GM12878 (cell line): ENCODE measurements at regions not wholly inside any gene's neighbourhood (a gene's known extent, or its start where the extent isn't known, plus 50 kb on each side); places are given as distances from the start of the nearest gene placed in this dataset.

ENCODE experiments used
- ATAC-seq: fragments of 200-7000 bp; cut with Tn5 transposase; 3 replicates; pipeline ENCODE4 v1.9.1; 2020; ENCODE audit warnings: mild to moderate bottlenecking, moderate library complexity
- BruUV-seq: library from RNA; stranded (reverse); fragments of 400-500 nt; replicated peaks from 2 replicates; lab custom pipeline; 2021; lab: Mats Ljungman, UMichigan
- CTCF ChIA-PET: fragments of 300-600 bp; sonication (Branson Sonifier 250); formaldehyde crosslinking; extraction: SDS; loops from one replicate; lab custom pipeline; 2021; ENCODE audit warnings: inconsistent platforms; lab: Yijun Ruan, JAX
- POLR2A ChIA-PET: fragments of 350-600 bp; formaldehyde crosslinking; extraction: SDS; loops from one replicate; lab custom pipeline; 2021; ENCODE audit warnings: inconsistent platforms; lab: Charles Lee
- RAD21 ChIA-PET: fragments of 300-600 bp; sonication (Branson Sonifier 250); formaldehyde crosslinking; loops from one replicate; lab custom pipeline; 2023; ENCODE audit warnings: antibody characterized with exemption; ENCODE audit not compliant: unreplicated experiment; lab: Charles Lee
- SMC1A ChIA-PET: fragments of 300-600 bp; sonication (Branson Sonifier 250); formaldehyde crosslinking; loops from one replicate; lab custom pipeline; 2023; ENCODE audit not compliant: unreplicated experiment, uncharacterized antibody; lab: Charles Lee
- DNase-seq: peaks from one replicate; pipeline ENCODE4 v3.0.0-alpha.2; 2011; ENCODE audit warnings: low read depth, low spot score
- FAIRE-seq: peaks from 3 replicates; lab custom pipeline; 2011; peaks lifted over from hg19 to GRCh38; lab: Jason Lieb, UNC
- H2AFZ ChIP-seq: 2 replicates; pipeline ENCODE4 v1.6.0; 2011; ENCODE audit warnings: low read depth, low read length, control low read depth; ENCODE audit not compliant: control insufficient read depth
- H3K27ac ChIP-seq: 2 replicates; pipeline ENCODE4 v1.5.1; 2011; ENCODE audit warnings: control low read depth; ENCODE audit not compliant: control insufficient read depth, insufficient read depth
- H3K27me3 ChIP-seq, 2 experiments: replicated peaks in 1 of 2; 2 replicates each; pipeline versions ENCODE4 v1.6.0 to v1.6.1; 2011; ENCODE audit warnings: low read length in 1 of 2; ENCODE audit not compliant: control insufficient read depth in 2 of 2, insufficient read depth in 2 of 2
- H3K36me3 ChIP-seq, 2 experiments: 2 replicates each; pipeline ENCODE4 v1.5.1; 2011; ENCODE audit warnings: low read length in 1 of 2; ENCODE audit not compliant: control insufficient read depth in 2 of 2, insufficient read depth in 2 of 2
- H3K4me1 ChIP-seq: 2 replicates; pipeline ENCODE4 v1.6.1; 2011; ENCODE audit warnings: mild to moderate bottlenecking, low read length, moderate library complexity, mixed read lengths; ENCODE audit not compliant: control insufficient read depth, insufficient read depth
- H3K4me2 ChIP-seq: 2 replicates; pipeline ENCODE4 v1.6.0; 2011; ENCODE audit warnings: control low read depth; ENCODE audit not compliant: control insufficient read depth, insufficient read depth
- H3K4me3 ChIP-seq: fragments of 200-600 bp; sonication (generic); 2 replicates; pipeline ENCODE4 v1.5.1; 2016
- H3K79me2 ChIP-seq: 2 replicates; pipeline ENCODE4 v1.6.0; 2011; ENCODE audit warnings: low read length; ENCODE audit not compliant: control insufficient read depth, insufficient read depth
- H3K9ac ChIP-seq: 2 replicates; pipeline ENCODE4 v1.8.0; 2011; ENCODE audit warnings: low read length, control low read depth, mixed read lengths; ENCODE audit not compliant: control insufficient read depth, insufficient read depth
- H3K9me3 ChIP-seq: replicated peaks from 3 replicates; pipeline ENCODE4 v1.5.1; 2011; ENCODE audit warnings: mild to moderate bottlenecking, low read length; ENCODE audit not compliant: control insufficient read depth, insufficient read depth
- H4K20me1 ChIP-seq: 2 replicates; pipeline ENCODE4 v1.6.0; 2011; ENCODE audit not compliant: control insufficient read depth, insufficient read depth
- CBFB ChIP-seq: IDR thresholded peaks from 2 replicates; pipeline ENCODE4 v1.6.1; 2016; ENCODE audit warnings: antibody characterized with exemption, low read depth
- CHD1 ChIP-seq: IDR thresholded peaks from 2 replicates; pipeline ENCODE4 v1.6.1; 2012; ENCODE audit warnings: low read depth, low read length, improper control_type of control experiment
- ETV6 ChIP-seq, 2 experiments: fragments of 450-650 bp in 1 of 2; IDR thresholded peaks in 1 of 2; conservative IDR thresholded peaks in 1 of 2; 2 replicates each; pipeline ENCODE4 v1.6.1; 2014; ENCODE audit warnings: antibody characterized with exemption in 1 of 2, borderline replicate concordance in 1 of 2, low read depth in 1 of 2, mild to moderate bottlenecking in 1 of 2, moderate library complexity in 1 of 2
- NFIC ChIP-seq: IDR thresholded peaks from 2 replicates; pipeline ENCODE4 v1.6.1; 2012; ENCODE audit warnings: low read depth, mild to moderate bottlenecking, inconsistent platforms, low read length, moderate library complexity
- NR2C1 ChIP-seq: fragments of 450-650 bp; IDR thresholded peaks from 2 replicates; pipeline ENCODE4 v1.6.1; 2017; ENCODE audit warnings: antibody characterized with exemption, mild to moderate bottlenecking, moderate library complexity
- PAX5 ChIP-seq: IDR thresholded peaks from 2 replicates; pipeline ENCODE4 v1.6.1; 2011; ENCODE audit warnings: low read depth, low read length, borderline replicate concordance
- PML ChIP-seq: IDR thresholded peaks from 2 replicates; pipeline ENCODE4 v1.6.1; 2012; ENCODE audit warnings: low read length, inconsistent platforms
- ZBED1 ChIP-seq: IDR thresholded peaks from 2 replicates; pipeline ENCODE4 v1.6.1; 2016; ENCODE audit warnings: borderline replicate concordance
- ZNF207 ChIP-seq: fragments of 450-650 bp; IDR thresholded peaks from 2 replicates; pipeline ENCODE4 v1.6.1; 2014; ENCODE audit warnings: antibody characterized with exemption, mild to moderate bottlenecking, borderline replicate concordance
- WGBS: methylation state at CpG from one replicate; pipeline ENCODE4 v1.1.6; 2016; ENCODE audit warnings: low lambda C conversion rate; ENCODE audit not compliant: insufficient replicate concordance, insufficient coverage; ENCODE audit errors: missing lambda C conversion rate; 5-methylcytosine and 5-hydroxymethylcytosine counted together
- in situ Hi-C: fragments of 300-500 bp; cut with MboI; formaldehyde crosslinking; loops from 9 replicates; pipeline ENCODE4 v1.14.3; 2018; ENCODE audit warnings: mixed read lengths
- intact Hi-C: fragments of 100-400 bp; cut with micrococcal nuclease; formaldehyde crosslinking; loops from one replicate; pipeline ENCODE4 v1.14.2; 2022; ENCODE audit not compliant: unreplicated experiment
- TF ChIP-seq, protein P1 (sequence below): IDR thresholded peaks from 2 replicates; pipeline ENCODE4 v1.6.1; 2011; ENCODE audit warnings: borderline replicate concordance, low read depth, mild to moderate bottlenecking, moderate library complexity, low read length; ENCODE audit not compliant: insufficient read depth, poor library complexity, severe bottlenecking
- TF ChIP-seq, protein P2 (sequence below): fragments of 450-650 bp; IDR thresholded peaks from 2 replicates; pipeline ENCODE4 v1.6.1; 2017; ENCODE audit warnings: borderline replicate concordance
- TF ChIP-seq, protein P3 (sequence below): fragments of 450-650 bp; IDR thresholded peaks from 2 replicates; pipeline ENCODE4 v1.6.1; 2016; ENCODE audit warnings: mild to moderate bottlenecking, moderate library complexity, borderline replicate concordance
- TF ChIP-seq, protein P4 (sequence below): IDR thresholded peaks from 2 replicates; pipeline ENCODE4 v1.6.1; 2012; ENCODE audit warnings: mild to moderate bottlenecking, low read depth, low read length
- TF ChIP-seq, protein P5 (sequence below): IDR thresholded peaks from 2 replicates; pipeline ENCODE4 v1.6.1; 2011; ENCODE audit warnings: low read depth, mild to moderate bottlenecking, low read length, moderate library complexity, borderline replicate concordance; ENCODE audit errors: extremely low read depth

DNA sequence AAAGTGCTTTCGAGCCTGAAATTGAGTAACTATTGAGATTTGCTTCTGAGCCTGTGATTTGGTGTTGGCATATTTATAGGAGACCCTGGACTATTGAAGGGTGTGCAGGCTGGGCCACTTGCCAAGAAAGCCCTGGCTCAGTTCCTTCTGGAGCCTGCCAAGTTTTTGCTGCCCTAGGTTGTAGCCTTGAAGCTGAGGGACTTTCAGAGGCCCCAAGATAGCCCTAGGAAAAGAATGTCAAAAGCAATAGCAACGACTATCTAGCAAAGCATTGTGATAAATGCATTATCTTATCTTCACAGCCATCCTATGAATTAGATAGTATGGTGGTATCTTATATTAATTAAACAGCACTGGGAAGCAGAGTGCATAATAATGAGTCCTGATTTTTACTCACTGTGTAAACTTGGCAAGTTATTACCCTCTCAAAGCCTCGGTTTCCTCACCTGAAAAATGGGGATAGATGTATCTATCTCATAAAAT lies 473.7 kb upstream of the PODXL start:
- ChIA-PET CTCF (no interaction called here), POLR2A (no interaction called here), SMC1A (no interaction called here), RAD21 (no interaction called here)
- TF ChIP-seq, protein P1, sequence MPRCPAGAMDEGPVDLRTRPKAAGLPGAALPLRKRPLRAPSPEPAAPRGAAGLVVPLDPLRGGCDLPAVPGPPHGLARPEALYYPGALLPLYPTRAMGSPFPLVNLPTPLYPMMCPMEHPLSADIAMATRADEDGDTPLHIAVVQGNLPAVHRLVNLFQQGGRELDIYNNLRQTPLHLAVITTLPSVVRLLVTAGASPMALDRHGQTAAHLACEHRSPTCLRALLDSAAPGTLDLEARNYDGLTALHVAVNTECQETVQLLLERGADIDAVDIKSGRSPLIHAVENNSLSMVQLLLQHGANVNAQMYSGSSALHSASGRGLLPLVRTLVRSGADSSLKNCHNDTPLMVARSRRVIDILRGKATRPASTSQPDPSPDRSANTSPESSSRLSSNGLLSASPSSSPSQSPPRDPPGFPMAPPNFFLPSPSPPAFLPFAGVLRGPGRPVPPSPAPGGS, result no peak
- no peak for TF ChIP-seq NR2C1
- TF ChIP-seq ZBED1, result no peak
- no peak for TF ChIP-seq NFIC
- TF ChIP-seq PAX5, result no peak
- TF ChIP-seq CBFB, result no peak
- TF ChIP-seq, protein P2, sequence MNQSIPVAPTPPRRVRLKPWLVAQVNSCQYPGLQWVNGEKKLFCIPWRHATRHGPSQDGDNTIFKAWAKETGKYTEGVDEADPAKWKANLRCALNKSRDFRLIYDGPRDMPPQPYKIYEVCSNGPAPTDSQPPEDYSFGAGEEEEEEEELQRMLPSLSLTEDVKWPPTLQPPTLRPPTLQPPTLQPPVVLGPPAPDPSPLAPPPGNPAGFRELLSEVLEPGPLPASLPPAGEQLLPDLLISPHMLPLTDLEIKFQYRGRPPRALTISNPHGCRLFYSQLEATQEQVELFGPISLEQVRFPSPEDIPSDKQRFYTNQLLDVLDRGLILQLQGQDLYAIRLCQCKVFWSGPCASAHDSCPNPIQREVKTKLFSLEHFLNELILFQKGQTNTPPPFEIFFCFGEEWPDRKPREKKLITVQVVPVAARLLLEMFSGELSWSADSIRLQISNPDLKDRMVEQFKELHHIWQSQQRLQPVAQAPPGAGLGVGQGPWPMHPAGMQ, result no peak
- TF ChIP-seq, protein P3, sequence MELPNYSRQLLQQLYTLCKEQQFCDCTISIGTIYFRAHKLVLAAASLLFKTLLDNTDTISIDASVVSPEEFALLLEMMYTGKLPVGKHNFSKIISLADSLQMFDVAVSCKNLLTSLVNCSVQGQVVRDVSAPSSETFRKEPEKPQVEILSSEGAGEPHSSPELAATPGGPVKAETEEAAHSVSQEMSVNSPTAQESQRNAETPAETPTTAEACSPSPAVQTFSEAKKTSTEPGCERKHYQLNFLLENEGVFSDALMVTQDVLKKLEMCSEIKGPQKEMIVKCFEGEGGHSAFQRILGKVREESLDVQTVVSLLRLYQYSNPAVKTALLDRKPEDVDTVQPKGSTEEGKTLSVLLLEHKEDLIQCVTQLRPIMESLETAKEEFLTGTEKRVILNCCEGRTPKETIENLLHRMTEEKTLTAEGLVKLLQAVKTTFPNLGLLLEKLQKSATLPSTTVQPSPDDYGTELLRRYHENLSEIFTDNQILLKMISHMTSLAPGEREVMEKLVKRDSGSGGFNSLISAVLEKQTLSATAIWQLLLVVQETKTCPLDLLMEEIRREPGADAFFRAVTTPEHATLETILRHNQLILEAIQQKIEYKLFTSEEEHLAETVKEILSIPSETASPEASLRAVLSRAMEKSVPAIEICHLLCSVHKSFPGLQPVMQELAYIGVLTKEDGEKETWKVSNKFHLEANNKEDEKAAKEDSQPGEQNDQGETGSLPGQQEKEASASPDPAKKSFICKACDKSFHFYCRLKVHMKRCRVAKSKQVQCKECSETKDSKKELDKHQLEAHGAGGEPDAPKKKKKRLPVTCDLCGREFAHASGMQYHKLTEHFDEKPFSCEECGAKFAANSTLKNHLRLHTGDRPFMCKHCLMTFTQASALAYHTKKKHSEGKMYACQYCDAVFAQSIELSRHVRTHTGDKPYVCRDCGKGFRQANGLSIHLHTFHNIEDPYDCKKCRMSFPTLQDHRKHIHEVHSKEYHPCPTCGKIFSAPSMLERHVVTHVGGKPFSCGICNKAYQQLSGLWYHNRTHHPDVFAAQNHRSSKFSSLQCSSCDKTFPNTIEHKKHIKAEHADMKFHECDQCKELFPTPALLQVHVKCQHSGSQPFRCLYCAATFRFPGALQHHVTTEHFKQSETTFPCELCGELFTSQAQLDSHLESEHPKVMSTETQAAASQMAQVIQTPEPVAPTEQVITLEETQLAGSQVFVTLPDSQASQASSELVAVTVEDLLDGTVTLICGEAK, result no peak
- no peak for TF ChIP-seq ZNF207
- TF ChIP-seq, protein P4, sequence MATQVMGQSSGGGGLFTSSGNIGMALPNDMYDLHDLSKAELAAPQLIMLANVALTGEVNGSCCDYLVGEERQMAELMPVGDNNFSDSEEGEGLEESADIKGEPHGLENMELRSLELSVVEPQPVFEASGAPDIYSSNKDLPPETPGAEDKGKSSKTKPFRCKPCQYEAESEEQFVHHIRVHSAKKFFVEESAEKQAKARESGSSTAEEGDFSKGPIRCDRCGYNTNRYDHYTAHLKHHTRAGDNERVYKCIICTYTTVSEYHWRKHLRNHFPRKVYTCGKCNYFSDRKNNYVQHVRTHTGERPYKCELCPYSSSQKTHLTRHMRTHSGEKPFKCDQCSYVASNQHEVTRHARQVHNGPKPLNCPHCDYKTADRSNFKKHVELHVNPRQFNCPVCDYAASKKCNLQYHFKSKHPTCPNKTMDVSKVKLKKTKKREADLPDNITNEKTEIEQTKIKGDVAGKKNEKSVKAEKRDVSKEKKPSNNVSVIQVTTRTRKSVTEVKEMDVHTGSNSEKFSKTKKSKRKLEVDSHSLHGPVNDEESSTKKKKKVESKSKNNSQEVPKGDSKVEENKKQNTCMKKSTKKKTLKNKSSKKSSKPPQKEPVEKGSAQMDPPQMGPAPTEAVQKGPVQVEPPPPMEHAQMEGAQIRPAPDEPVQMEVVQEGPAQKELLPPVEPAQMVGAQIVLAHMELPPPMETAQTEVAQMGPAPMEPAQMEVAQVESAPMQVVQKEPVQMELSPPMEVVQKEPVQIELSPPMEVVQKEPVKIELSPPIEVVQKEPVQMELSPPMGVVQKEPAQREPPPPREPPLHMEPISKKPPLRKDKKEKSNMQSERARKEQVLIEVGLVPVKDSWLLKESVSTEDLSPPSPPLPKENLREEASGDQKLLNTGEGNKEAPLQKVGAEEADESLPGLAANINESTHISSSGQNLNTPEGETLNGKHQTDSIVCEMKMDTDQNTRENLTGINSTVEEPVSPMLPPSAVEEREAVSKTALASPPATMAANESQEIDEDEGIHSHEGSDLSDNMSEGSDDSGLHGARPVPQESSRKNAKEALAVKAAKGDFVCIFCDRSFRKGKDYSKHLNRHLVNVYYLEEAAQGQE, result no peak
- no peak for TF ChIP-seq PML
- no peak for TF ChIP-seq CHD1
- TF ChIP-seq, protein P5, sequence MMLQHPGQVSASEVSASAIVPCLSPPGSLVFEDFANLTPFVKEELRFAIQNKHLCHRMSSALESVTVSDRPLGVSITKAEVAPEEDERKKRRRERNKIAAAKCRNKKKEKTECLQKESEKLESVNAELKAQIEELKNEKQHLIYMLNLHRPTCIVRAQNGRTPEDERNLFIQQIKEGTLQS, result no peak
- no peak for TF ChIP-seq ETV6 (conservative IDR thresholded peaks at IDR 0.05 in 1 of 2, IDR thresholded peaks at IDR 0.05 in 1 of 2; ENCODE audit: borderline replicate concordance in 1 of 2, low read depth in 1 of 2)
- in situ Hi-C loops, result no loop called here
- no peak overlapping the region for H3K4me3 ChIP-seq
- H3K27ac ChIP-seq, result no peak overlapping the region
- WGBS, result 12% methylated on average over 3 of the region's 3 CpGs
- no peak for ATAC-seq
- H3K9ac ChIP-seq, result no peak overlapping the region
- no TSS peak for BruUV-seq
- H4K20me1 ChIP-seq, result no peaks in the 10 kb centered on the region
- no peak overlapping the region for H3K4me2 ChIP-seq
- no peaks in the 10 kb centered on the region for H3K9me3 ChIP-seq
- H2AFZ ChIP-seq, result no peak overlapping the region
- H3K36me3 ChIP-seq, result no peaks in the 10 kb centered on the region
- intact Hi-C loops, result no loop called here
- DNase-seq, result no peak
- no peak for FAIRE-seq
- H3K27me3 ChIP-seq, result no peaks in the 10 kb centered on the region
- H3K4me1 ChIP-seq, result no peaks in the 10 kb centered on the region
- H3K79me2 ChIP-seq, result no peaks in the 10 kb centered on the region
